Jurkat, Clone E6-1 (cell line): ENCODE measurements at regions not wholly inside any gene's neighbourhood (a gene's known extent, or its start where the extent isn't known, plus 50 kb on each side); places are given as distances from the start of the nearest gene placed in this dataset.
A peak's percentile ranks its signal among the peaks of the same experiment; 100 is the strongest.

Experiments used
- DNase-seq: peaks from one replicate; pipeline ENCODE4 v3.0.0-alpha.2; 2011; ENCODE audit warnings: low read depth, low spot score
- H3K4me3 ChIP-seq: 2 replicates; pipeline ENCODE4 v1.5.1; 2011; ENCODE audit warnings: mild to moderate bottlenecking, low read length, control low read depth, moderate library complexity

- no peak for DNase-seq
- H3K4me3 ChIP-seq: no peak overlapping the region
Observed at GRCh38 chr15:47934342-47934741, 186.4 kb upstream of the SLC24A5 start.

GRCh38 chr15:47937834-47938233 lies 183.0 kb upstream of the SLC24A5 start:
- H3K4me3 ChIP-seq: no peak overlapping the region
- no peak for DNase-seq

GRCh38 chr15:47944637-47945288 lies 176.0 kb upstream of the SLC24A5 start:
- H3K4me3 ChIP-seq: no peak overlapping the region
- DNase-seq: no peak

DNA sequence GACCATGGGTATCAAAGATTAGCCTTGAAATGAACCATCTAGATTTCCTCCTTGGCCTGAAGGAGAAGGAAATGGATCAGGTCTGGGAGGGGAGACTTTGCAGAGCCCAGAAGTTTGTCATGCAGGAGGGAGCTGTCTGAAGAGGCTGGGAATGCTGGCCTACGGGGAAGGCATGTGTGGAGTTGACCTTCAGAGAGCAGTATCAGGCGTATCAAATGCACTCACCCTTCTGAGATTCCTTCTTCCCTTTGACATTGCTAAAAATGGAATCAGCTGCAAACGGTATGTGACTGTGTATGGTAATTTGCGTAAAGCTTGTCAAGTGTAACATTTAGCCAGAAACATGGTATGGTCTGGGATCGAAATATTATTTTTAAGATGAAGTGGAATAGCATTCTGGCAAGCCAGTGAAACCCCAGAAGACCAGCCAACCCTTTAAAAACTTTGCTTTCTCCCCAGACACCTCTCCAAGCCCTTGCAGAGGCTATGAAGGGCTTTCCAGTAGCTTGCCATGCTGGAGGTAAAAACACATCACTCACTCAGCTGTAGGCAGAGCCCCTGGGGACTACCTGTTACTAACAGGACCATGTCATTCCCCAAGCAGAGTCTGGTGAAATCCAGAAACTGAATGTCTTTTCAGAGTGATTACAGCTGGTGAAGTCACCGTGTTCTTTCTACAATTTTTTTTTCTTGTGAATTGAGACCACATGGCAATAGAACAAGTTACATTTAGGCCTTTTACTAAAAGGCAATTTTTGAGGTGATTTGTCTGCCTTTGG lies 174.7 kb upstream of the SLC24A5 start:
- no peak overlapping the region for H3K4me3 ChIP-seq
- no peak for DNase-seq

DNA sequence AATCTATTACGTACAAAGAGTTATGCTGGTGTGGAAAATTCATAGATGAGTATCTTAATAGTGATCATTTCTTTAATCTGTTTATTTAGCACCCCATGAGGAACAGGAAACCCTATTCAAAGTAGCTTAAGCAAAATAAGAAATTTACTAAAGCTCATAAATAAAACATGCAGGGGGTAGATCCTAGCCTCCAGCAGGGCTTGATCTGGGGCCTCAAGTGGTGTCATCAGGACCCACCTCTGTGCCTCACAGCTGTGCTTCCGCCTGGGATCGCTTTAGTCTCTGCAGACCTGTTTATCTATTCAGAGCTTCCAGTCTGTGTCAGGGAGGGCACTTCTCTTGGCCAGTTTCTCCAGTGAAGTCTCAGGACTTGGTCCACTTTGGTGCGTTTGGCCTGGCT lies 171.0 kb upstream of the SLC24A5 start:
- H3K4me3 ChIP-seq: no peak overlapping the region
- no peak for DNase-seq

- no peak for DNase-seq
- no peak overlapping the region for H3K4me3 ChIP-seq
Observed at GRCh38 chr15:47950447-47950846, 170.3 kb upstream of the SLC24A5 start.

DNA sequence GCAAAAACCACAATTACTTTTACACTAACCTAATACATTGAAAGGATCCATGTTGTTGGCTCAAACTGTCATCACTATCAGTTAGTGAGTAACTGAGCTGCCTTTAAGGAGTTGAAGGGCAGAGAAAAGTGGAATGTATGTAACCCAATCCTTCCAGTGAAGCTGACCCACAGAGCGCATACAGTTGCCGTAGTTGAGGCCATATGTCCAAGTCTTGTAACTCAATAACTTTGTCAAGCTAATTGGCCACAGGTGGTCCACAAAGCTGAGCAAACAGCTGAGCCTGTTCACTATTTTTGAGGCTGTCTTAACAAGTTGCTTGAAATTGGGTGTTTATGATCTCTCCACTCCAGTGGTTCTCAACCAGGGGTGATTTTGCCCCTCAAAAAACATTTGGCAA lies 169.0 kb upstream of the SLC24A5 start:
- no peak for DNase-seq
- H3K4me3 ChIP-seq: no peak overlapping the region

DNA sequence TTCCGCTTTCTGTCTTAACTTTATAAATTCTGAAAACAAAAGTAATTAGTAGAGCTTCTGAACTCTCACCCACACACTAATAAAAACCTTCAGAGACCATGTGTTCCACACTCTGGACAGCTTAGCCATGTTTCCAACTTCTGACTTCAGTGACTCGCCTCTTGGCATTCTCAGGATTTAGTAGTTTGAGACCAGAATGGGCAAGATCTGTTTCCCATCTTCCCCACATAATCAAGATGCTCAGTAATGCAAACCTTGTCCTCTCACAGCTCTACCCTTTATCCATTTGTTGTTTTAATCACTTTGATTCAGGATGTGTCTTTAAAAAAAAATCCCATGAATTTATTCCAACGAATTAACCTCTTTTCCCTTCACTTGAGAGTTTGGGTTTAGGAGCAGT lies 166.6 kb upstream of the SLC24A5 start:
- DNase-seq: no peak
- no peak overlapping the region for H3K4me3 ChIP-seq

GRCh38 chr15:47955021-47955420 lies 165.8 kb upstream of the SLC24A5 start:
- no peak overlapping the region for H3K4me3 ChIP-seq
- no peak for DNase-seq

- no peak overlapping the region for H3K4me3 ChIP-seq
- DNase-seq: no peak
Observed at GRCh38 chr15:47959617-47960413, 161.0 kb upstream of the SLC24A5 start.

GRCh38 chr15:47961401-47962090 lies 159.2 kb upstream of the SLC24A5 start:
- DNase-seq: peak; percentile 73
- H3K4me3 ChIP-seq: peak overlapping the region; percentile 24

GRCh38 chr15:47963265-47963664 lies 157.5 kb upstream of the SLC24A5 start:
- no peak for DNase-seq
- no peak overlapping the region for H3K4me3 ChIP-seq

- no peak for DNase-seq
- H3K4me3 ChIP-seq: no peak overlapping the region
Observed at GRCh38 chr15:47964229-47964628, 156.6 kb upstream of the SLC24A5 start.

DNA sequence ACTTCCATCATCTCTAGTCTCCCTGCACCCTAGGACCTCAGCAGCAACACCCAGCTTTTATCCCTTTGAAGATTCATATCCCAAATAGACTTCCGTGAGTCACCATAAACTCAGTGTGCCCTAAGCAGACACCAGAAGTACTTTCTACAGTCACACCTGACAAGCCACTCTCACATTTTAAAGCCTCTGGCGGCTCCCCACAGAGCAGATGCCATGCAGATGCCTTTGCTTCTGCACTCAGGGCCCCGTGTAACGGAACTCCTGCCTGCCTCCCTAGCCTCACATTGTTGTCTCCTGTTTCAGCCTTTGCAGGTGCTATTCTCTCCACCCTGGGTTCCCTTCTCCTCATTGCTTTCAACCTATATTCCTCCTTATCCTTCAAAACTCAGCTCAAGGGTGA lies 155.5 kb upstream of the SLC24A5 start:
- no peak overlapping the region for H3K4me3 ChIP-seq
- DNase-seq: peak; percentile 25

- no peak overlapping the region for H3K4me3 ChIP-seq
Observed at GRCh38 chr15:47968593-47968992, 152.2 kb upstream of the SLC24A5 start.

GRCh38 chr15:47971637-47972036 lies 149.2 kb upstream of the SLC24A5 start:
- H3K4me3 ChIP-seq: no peak overlapping the region
- DNase-seq: no peak

More at GRCh38 chr15:47968593-47968992, 152.2 kb upstream of the SLC24A5 start:
- no peak for DNase-seq

- no peak for DNase-seq
- no peak overlapping the region for H3K4me3 ChIP-seq
Observed at GRCh38 chr15:47972738-47973137, 148.1 kb upstream of the SLC24A5 start.

- H3K4me3 ChIP-seq: no peak overlapping the region
Observed at GRCh38 chr15:47974724-47975123, 146.1 kb upstream of the SLC24A5 start.

DNA sequence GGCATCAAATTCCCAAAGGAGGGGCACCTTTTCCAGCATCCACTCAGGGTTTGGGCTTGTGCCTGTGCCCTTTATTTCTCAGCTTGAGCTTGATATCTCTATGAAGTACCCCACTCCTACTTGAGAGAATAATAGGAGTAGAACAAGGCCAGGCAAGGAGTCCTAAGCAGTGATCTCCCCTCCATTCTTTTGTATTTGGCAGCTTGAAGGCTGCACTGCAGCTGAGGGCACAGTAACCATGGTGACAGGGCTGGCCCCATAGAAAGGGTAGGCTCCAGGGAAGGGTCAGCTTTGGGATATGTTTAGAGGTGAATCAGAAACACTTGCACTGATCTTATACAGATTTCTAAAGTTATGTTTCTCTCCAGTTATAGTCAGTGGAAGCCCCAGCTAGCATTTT lies 145.4 kb upstream of the SLC24A5 start:
- DNase-seq: no peak

More at GRCh38 chr15:47974724-47975123, 146.1 kb upstream of the SLC24A5 start:
- DNase-seq: no peak

More for the DNA sequence above, 145.4 kb upstream of the SLC24A5 start:
- H3K4me3 ChIP-seq: no peak overlapping the region
